ENCODE measurements at regions not wholly inside any gene's neighbourhood (a gene's known extent, or its start where the extent isn't known, plus 50 kb on each side); places are given as distances from the start of the nearest gene placed in this dataset.

DNA sequence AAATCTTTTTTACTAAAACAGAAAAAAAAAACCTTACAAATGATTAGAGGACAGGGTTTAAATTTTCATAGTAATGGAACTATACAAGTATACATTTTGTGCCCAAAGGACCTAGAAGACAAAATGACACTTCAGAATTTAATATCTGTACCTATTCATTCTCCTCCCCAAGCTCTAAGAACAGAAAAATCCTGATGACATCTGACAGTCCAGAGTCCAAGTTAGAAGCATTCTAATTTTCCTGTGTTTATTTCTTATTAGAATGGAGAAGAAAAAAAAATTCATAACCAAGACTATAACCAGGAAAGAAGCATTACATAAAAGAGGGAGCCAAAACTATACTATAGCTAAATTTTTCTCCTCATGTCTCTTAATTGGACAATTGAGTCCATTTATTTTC is 138.9 kb upstream of the SLC13A1 start:
- Histone ChIP-seq H3K4me1 (replicated peaks in 1 of 2; ENCODE audit: control insufficient read depth in 2 of 2, insufficient read depth in 2 of 2, low read length in 2 of 2) (no peaks in the 10 kb centered on the region), H3K9ac (ENCODE audit: insufficient read depth in 1 of 2, low read depth in 2 of 2, low read length in 2 of 2) (no peak overlapping the region), H3K4me3 (no peak overlapping the region), H3K36me3 (ENCODE audit: control insufficient read depth, insufficient read depth, low read length) (no peaks in the 10 kb centered on the region), H3K9me3 (replicated peaks; ENCODE audit: control insufficient read depth, insufficient read depth, low read depth, low read length) (no peaks in the 10 kb centered on the region; the same call in 1 of the 2 replicates), H3K79me2 (ENCODE audit: control insufficient read depth, insufficient read depth, low read length) (no peaks in the 10 kb centered on the region), H2AFZ (ENCODE audit: low read depth, low read length) (no peak overlapping the region), H4K20me1 (replicated peaks; ENCODE audit: control insufficient read depth, insufficient read depth, low read length) (no peaks in the 10 kb centered on the region), H3K27me3 (ENCODE audit: control insufficient read depth in 2 of 2, insufficient read depth in 2 of 2, low read length in 2 of 2) (no peaks in the 10 kb centered on the region), H3K9me1 (ENCODE audit: control insufficient read depth, insufficient read depth, low read length) (no peaks in the 10 kb centered on the region), H3K27ac (ENCODE audit: extremely low read depth, low read depth, low read length) (no peak overlapping the region), H3K4me2 (ENCODE audit: insufficient read depth, low read length) (no peak overlapping the region)
- ChIA-PET CTCF (ENCODE audit: low intra/inter-chr PET ratio) (no interaction called here), POLR2A (no interaction called here)
- FAIRE-seq (no peak), ATAC-seq (no peak), DNase-seq (ENCODE audit: extremely low read depth in 1 of 4, low spot score in 3 of 4) (no peak)
- BruUV-seq (replicated peaks), result no TSS peak
- in situ Hi-C loops (cut with MboI) (no loop called here), intact Hi-C loops (cut with micrococcal nuclease) (no loop called here)
- TF ChIP-seq BACH1 (tag; IDR thresholded peaks at IDR 0.05), result no peak
- no peak for TF ChIP-seq HNRNPL (IDR thresholded peaks at IDR 0.05; ENCODE audit: low read depth, low read length)
- TF ChIP-seq SNIP1 (IDR thresholded peaks at IDR 0.05; ENCODE audit: low read depth), result no peak
- TF ChIP-seq, protein P1, sequence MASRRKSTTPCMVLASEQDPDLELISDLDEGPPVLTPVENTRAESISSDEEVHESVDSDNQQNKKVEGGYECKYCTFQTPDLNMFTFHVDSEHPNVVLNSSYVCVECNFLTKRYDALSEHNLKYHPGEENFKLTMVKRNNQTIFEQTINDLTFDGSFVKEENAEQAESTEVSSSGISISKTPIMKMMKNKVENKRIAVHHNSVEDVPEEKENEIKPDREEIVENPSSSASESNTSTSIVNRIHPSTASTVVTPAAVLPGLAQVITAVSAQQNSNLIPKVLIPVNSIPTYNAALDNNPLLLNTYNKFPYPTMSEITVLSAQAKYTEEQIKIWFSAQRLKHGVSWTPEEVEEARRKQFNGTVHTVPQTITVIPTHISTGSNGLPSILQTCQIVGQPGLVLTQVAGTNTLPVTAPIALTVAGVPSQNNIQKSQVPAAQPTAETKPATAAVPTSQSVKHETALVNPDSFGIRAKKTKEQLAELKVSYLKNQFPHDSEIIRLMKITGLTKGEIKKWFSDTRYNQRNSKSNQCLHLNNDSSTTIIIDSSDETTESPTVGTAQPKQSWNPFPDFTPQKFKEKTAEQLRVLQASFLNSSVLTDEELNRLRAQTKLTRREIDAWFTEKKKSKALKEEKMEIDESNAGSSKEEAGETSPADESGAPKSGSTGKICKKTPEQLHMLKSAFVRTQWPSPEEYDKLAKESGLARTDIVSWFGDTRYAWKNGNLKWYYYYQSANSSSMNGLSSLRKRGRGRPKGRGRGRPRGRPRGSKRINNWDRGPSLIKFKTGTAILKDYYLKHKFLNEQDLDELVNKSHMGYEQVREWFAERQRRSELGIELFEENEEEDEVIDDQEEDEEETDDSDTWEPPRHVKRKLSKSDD (conservative IDR thresholded peaks at IDR 0.05; ENCODE audit: low read length), result no peak
- TF ChIP-seq, protein P2, sequence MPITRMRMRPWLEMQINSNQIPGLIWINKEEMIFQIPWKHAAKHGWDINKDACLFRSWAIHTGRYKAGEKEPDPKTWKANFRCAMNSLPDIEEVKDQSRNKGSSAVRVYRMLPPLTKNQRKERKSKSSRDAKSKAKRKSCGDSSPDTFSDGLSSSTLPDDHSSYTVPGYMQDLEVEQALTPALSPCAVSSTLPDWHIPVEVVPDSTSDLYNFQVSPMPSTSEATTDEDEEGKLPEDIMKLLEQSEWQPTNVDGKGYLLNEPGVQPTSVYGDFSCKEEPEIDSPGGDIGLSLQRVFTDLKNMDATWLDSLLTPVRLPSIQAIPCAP (CRISPR knock-in tag; IDR thresholded peaks at IDR 0.05; ENCODE audit: borderline replicate concordance), result no peak
- no peak for TF ChIP-seq BRF1 (IDR thresholded peaks at IDR 0.05; ENCODE audit: borderline replicate concordance, extremely low read depth, insufficient read length)
- TF ChIP-seq TEAD2 (tag; IDR thresholded peaks at IDR 0.05), result no peak
- TF ChIP-seq, protein P3, sequence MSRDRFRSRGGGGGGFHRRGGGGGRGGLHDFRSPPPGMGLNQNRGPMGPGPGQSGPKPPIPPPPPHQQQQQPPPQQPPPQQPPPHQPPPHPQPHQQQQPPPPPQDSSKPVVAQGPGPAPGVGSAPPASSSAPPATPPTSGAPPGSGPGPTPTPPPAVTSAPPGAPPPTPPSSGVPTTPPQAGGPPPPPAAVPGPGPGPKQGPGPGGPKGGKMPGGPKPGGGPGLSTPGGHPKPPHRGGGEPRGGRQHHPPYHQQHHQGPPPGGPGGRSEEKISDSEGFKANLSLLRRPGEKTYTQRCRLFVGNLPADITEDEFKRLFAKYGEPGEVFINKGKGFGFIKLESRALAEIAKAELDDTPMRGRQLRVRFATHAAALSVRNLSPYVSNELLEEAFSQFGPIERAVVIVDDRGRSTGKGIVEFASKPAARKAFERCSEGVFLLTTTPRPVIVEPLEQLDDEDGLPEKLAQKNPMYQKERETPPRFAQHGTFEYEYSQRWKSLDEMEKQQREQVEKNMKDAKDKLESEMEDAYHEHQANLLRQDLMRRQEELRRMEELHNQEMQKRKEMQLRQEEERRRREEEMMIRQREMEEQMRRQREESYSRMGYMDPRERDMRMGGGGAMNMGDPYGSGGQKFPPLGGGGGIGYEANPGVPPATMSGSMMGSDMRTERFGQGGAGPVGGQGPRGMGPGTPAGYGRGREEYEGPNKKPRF (IDR thresholded peaks at IDR 0.05; ENCODE audit: low read depth, low read length), result no peak
- no peak for TF ChIP-seq SMARCE1 (IDR thresholded peaks at IDR 0.05)
- TF ChIP-seq ZNF184 (CRISPR knock-in tag; IDR thresholded peaks at IDR 0.05), result no peak
- TF ChIP-seq TCF7 (IDR thresholded peaks at IDR 0.05; ENCODE audit: borderline replicate concordance), result no peak
- no peak for TF ChIP-seq RBBP5 (IDR thresholded peaks at IDR 0.05; ENCODE audit: borderline replicate concordance, insufficient read depth, low read length, poor library complexity, severe bottlenecking)
- TF ChIP-seq, protein P4, sequence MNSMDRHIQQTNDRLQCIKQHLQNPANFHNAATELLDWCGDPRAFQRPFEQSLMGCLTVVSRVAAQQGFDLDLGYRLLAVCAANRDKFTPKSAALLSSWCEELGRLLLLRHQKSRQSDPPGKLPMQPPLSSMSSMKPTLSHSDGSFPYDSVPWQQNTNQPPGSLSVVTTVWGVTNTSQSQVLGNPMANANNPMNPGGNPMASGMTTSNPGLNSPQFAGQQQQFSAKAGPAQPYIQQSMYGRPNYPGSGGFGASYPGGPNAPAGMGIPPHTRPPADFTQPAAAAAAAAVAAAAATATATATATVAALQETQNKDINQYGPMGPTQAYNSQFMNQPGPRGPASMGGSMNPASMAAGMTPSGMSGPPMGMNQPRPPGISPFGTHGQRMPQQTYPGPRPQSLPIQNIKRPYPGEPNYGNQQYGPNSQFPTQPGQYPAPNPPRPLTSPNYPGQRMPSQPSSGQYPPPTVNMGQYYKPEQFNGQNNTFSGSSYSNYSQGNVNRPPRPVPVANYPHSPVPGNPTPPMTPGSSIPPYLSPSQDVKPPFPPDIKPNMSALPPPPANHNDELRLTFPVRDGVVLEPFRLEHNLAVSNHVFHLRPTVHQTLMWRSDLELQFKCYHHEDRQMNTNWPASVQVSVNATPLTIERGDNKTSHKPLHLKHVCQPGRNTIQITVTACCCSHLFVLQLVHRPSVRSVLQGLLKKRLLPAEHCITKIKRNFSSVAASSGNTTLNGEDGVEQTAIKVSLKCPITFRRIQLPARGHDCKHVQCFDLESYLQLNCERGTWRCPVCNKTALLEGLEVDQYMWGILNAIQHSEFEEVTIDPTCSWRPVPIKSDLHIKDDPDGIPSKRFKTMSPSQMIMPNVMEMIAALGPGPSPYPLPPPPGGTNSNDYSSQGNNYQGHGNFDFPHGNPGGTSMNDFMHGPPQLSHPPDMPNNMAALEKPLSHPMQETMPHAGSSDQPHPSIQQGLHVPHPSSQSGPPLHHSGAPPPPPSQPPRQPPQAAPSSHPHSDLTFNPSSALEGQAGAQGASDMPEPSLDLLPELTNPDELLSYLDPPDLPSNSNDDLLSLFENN (IDR thresholded peaks at IDR 0.05; ENCODE audit: low read depth in 2 of 2, low read length in 2 of 2), result no peak
- no peak for TF ChIP-seq KLF10 (CRISPR knock-in tag; IDR thresholded peaks at IDR 0.05)
- no peak for TF ChIP-seq KDM4B (IDR thresholded peaks at IDR 0.05; ENCODE audit: borderline replicate concordance in 2 of 2, low read depth in 1 of 2)
